Activated CD8-positive, alpha-beta memory T cell treated with anti-CD3 and anti-CD28 coated beads, Interleukin-2, amount 10 ng/mL, durations not matched to agents 7 days and 5 days (primary cell): ENCODE measurements at regions not wholly inside any gene's neighbourhood (a gene's known extent, or its start where the extent isn't known, plus 50 kb on each side); places are given as distances from the start of the nearest gene placed in this dataset.
"Not testable (repeated sequence)": the region's sequence is repeated elsewhere in the genome, so short reads cannot be mapped to it uniquely, and the experiment has no call there.

ENCODE experiments used
- ATAC-seq: fragments of 150-1000 bp; cut with Tn5 transposase; one replicate; pipeline ENCODE4 v1.10.0; 2021; ENCODE audit warnings: moderate library complexity
- CTCF ChIA-PET: fragments of 350-600 bp; sonication (Branson Sonifier 250); formaldehyde crosslinking; loops from one replicate; lab custom pipeline; 2021; ENCODE audit warnings: antibody characterized with exemption; lab: Charles Lee
- DNase-seq: peaks from one replicate; pipeline ENCODE4 v3.0.0-alpha.2; 2020
- H3K27ac Mint-ChIP-seq: one replicate; pipeline ENCODE4 v1.8.0; 2021; ENCODE audit warnings: mild to moderate bottlenecking, mixed read lengths
- H3K27me3 Mint-ChIP-seq: one replicate; pipeline ENCODE4 v1.8.0; 2021; ENCODE audit warnings: mixed read lengths
- H3K36me3 Mint-ChIP-seq: one replicate; pipeline ENCODE4 v1.8.0; 2021; ENCODE audit warnings: mild to moderate bottlenecking, mixed read lengths
- H3K4me1 Mint-ChIP-seq: one replicate; pipeline ENCODE4 v1.8.0; 2021; ENCODE audit warnings: mixed read lengths
- H3K4me3 Mint-ChIP-seq: one replicate; pipeline ENCODE4 v1.8.0; 2021; ENCODE audit warnings: mild to moderate bottlenecking, moderate library complexity, mixed read lengths
- H3K9me3 Mint-ChIP-seq: one replicate; pipeline ENCODE4 v1.8.0; 2022; ENCODE audit warnings: low read depth, mixed read lengths

GRCh38 chr15:62498712-62499111 is 333.6 kb upstream of the C2CD4B start:
- no peaks in the 10 kb centered on the region for H3K9me3 Mint-ChIP-seq
- H3K4me1 Mint-ChIP-seq, result no peaks in the 10 kb centered on the region
- CTCF ChIA-PET, result no interaction called here
- ATAC-seq, result no peak
- DNase-seq, result no peak
- H3K4me3 Mint-ChIP-seq, result no peak overlapping the region
- no peak overlapping the region for H3K27ac Mint-ChIP-seq
- peaks cover 2% of the 10 kb centered on the region for H3K27me3 Mint-ChIP-seq
- no peaks in the 10 kb centered on the region for H3K36me3 Mint-ChIP-seq

- ATAC-seq, result no peak
- CTCF ChIA-PET, result no interaction called here
- H3K4me1 Mint-ChIP-seq, result no peaks in the 10 kb centered on the region
- no peaks in the 10 kb centered on the region for H3K9me3 Mint-ChIP-seq
- no peak overlapping the region for H3K27ac Mint-ChIP-seq
- H3K27me3 Mint-ChIP-seq, result no peaks in the 10 kb centered on the region
- no peaks in the 10 kb centered on the region for H3K36me3 Mint-ChIP-seq
- H3K4me3 Mint-ChIP-seq, result no peak overlapping the region
- no peak for DNase-seq
Measured at GRCh38 chr15:62500325-62500724, 335.2 kb upstream of the C2CD4B start.

- Mint-ChIP-seq H3K27me3 (no peaks in the 10 kb centered on the region), H3K36me3 (no peaks in the 10 kb centered on the region), H3K9me3 (no peaks in the 10 kb centered on the region), H3K27ac (no peak overlapping the region), H3K4me3 (no peak overlapping the region), H3K4me1 (no peaks in the 10 kb centered on the region)
- no peak for DNase-seq
- CTCF ChIA-PET, result no interaction called here
- no peak for ATAC-seq
Measured at GRCh38 chr15:62502451-62502850, 337.4 kb upstream of the C2CD4B start.

- Mint-ChIP-seq H3K9me3 (no peaks in the 10 kb centered on the region), H3K36me3 (no peaks in the 10 kb centered on the region), H3K4me1 (no peaks in the 10 kb centered on the region), H3K27me3 (no peaks in the 10 kb centered on the region), H3K4me3 (no peak overlapping the region), H3K27ac (no peak overlapping the region)
- DNase-seq (no peak), ATAC-seq (no peak)
- CTCF ChIA-PET, result no interaction called here
Measured at GRCh38 chr15:62503451-62503850, 338.4 kb upstream of the C2CD4B start.

GRCh38 chr15:62505762-62506161 is 340.7 kb upstream of the C2CD4B start:
- CTCF ChIA-PET, result no interaction called here
- Mint-ChIP-seq H3K4me1 (no peaks in the 10 kb centered on the region), H3K27ac (no peak overlapping the region), H3K4me3 (no peak overlapping the region), H3K36me3 (no peaks in the 10 kb centered on the region), H3K9me3 (no peaks in the 10 kb centered on the region), H3K27me3 (no peaks in the 10 kb centered on the region)
- DNase-seq, result no peak
- no peak for ATAC-seq

GRCh38 chr15:62506217-62506805 is 341.2 kb upstream of the C2CD4B start:
- DNase-seq, result no peak
- no peaks in the 10 kb centered on the region for H3K27me3 Mint-ChIP-seq
- H3K4me1 Mint-ChIP-seq, result no peaks in the 10 kb centered on the region
- CTCF ChIA-PET, result no interaction called here
- no peaks in the 10 kb centered on the region for H3K9me3 Mint-ChIP-seq
- no peak for ATAC-seq
- H3K4me3 Mint-ChIP-seq, result no peak overlapping the region
- H3K36me3 Mint-ChIP-seq, result no peaks in the 10 kb centered on the region
- H3K27ac Mint-ChIP-seq, result no peak overlapping the region

- Mint-ChIP-seq H3K27ac (no peak overlapping the region), H3K4me3 (no peak overlapping the region), H3K4me1 (no peaks in the 10 kb centered on the region), H3K9me3 (no peaks in the 10 kb centered on the region), H3K27me3 (peaks cover 18% of the 10 kb centered on the region), H3K36me3 (no peaks in the 10 kb centered on the region)
- DNase-seq (no peak), ATAC-seq (no peak)
- CTCF ChIA-PET, result no interaction called here
Measured at GRCh38 chr15:62509395-62509958, 344.4 kb upstream of the C2CD4B start.

- Mint-ChIP-seq H3K27me3 (peaks cover 30% of the 10 kb centered on the region), H3K4me3 (no peak overlapping the region), H3K27ac (no peak overlapping the region), H3K4me1 (no peaks in the 10 kb centered on the region), H3K36me3 (no peaks in the 10 kb centered on the region), H3K9me3 (no peaks in the 10 kb centered on the region)
- CTCF ChIA-PET, result no interaction called here
- DNase-seq (no peak), ATAC-seq (no peak)
Measured at GRCh38 chr15:62510791-62511190, 345.7 kb upstream of the C2CD4B start.

- Mint-ChIP-seq H3K27ac (no peak overlapping the region), H3K27me3 (peaks cover 35% of the 10 kb centered on the region), H3K9me3 (no peaks in the 10 kb centered on the region), H3K36me3 (no peaks in the 10 kb centered on the region), H3K4me3 (no peak overlapping the region), H3K4me1 (no peaks in the 10 kb centered on the region)
- CTCF ChIA-PET, result no interaction called here
- DNase-seq, result no peak
- no peak for ATAC-seq
Measured at GRCh38 chr15:62512904-62513303, 347.8 kb upstream of the C2CD4B start.

- Mint-ChIP-seq H3K4me1 (no peaks in the 10 kb centered on the region), H3K4me3 (no peak overlapping the region), H3K27ac (no peak overlapping the region), H3K27me3 (peaks cover 35% of the 10 kb centered on the region), H3K36me3 (no peaks in the 10 kb centered on the region), H3K9me3 (no peaks in the 10 kb centered on the region)
- DNase-seq, result no peak
- CTCF ChIA-PET, result no interaction called here
- ATAC-seq, result no peak
Measured at GRCh38 chr15:62513893-62514292, 348.8 kb upstream of the C2CD4B start.

- Mint-ChIP-seq H3K9me3 (no peaks in the 10 kb centered on the region), H3K27ac (no peak overlapping the region), H3K27me3 (peaks cover 43% of the 10 kb centered on the region), H3K4me3 (no peak overlapping the region), H3K4me1 (no peaks in the 10 kb centered on the region), H3K36me3 (no peaks in the 10 kb centered on the region)
- DNase-seq (no peak), ATAC-seq (no peak)
- CTCF ChIA-PET, result no interaction called here
Measured at GRCh38 chr15:62515696-62516395, 350.8 kb upstream of the C2CD4B start.

GRCh38 chr15:62517541-62517940 is 352.5 kb upstream of the C2CD4B start:
- Mint-ChIP-seq H3K36me3 (no peaks in the 10 kb centered on the region), H3K4me3 (no peak overlapping the region), H3K27me3 (peaks cover 48% of the 10 kb centered on the region), H3K4me1 (no peaks in the 10 kb centered on the region), H3K27ac (no peak overlapping the region), H3K9me3 (no peaks in the 10 kb centered on the region)
- ATAC-seq (no peak), DNase-seq (no peak)
- CTCF ChIA-PET, result no interaction called here

GRCh38 chr15:62518666-62519065 is 353.6 kb upstream of the C2CD4B start:
- H3K4me1 Mint-ChIP-seq, CTCF ChIA-PET, H3K4me3 Mint-ChIP-seq, H3K27ac Mint-ChIP-seq, H3K9me3 Mint-ChIP-seq, H3K36me3 Mint-ChIP-seq, ATAC-seq, DNase-seq: not testable (repeated sequence)
- peaks cover 43% of the 10 kb centered on the region for H3K27me3 Mint-ChIP-seq

- DNase-seq (no peak), ATAC-seq (no peak)
- Mint-ChIP-seq H3K27ac (no peak overlapping the region), H3K4me3 (no peak overlapping the region), H3K9me3 (no peaks in the 10 kb centered on the region), H3K4me1 (no peaks in the 10 kb centered on the region), H3K36me3 (no peaks in the 10 kb centered on the region), H3K27me3 (peaks cover 32% of the 10 kb centered on the region)
- CTCF ChIA-PET, result no interaction called here
Measured at GRCh38 chr15:62519900-62520299, 354.8 kb upstream of the C2CD4B start.
